ENCODE measurements at regions not wholly inside any gene's neighbourhood (a gene's known extent, or its start where the extent isn't known, plus 50 kb on each side); places are given as distances from the start of the nearest gene placed in this dataset.

GRCh38 chr1:193569983-193570269 is 383.5 kb upstream of the B3GALT2 start (continued):
- TF ChIP-seq, protein P1, sequence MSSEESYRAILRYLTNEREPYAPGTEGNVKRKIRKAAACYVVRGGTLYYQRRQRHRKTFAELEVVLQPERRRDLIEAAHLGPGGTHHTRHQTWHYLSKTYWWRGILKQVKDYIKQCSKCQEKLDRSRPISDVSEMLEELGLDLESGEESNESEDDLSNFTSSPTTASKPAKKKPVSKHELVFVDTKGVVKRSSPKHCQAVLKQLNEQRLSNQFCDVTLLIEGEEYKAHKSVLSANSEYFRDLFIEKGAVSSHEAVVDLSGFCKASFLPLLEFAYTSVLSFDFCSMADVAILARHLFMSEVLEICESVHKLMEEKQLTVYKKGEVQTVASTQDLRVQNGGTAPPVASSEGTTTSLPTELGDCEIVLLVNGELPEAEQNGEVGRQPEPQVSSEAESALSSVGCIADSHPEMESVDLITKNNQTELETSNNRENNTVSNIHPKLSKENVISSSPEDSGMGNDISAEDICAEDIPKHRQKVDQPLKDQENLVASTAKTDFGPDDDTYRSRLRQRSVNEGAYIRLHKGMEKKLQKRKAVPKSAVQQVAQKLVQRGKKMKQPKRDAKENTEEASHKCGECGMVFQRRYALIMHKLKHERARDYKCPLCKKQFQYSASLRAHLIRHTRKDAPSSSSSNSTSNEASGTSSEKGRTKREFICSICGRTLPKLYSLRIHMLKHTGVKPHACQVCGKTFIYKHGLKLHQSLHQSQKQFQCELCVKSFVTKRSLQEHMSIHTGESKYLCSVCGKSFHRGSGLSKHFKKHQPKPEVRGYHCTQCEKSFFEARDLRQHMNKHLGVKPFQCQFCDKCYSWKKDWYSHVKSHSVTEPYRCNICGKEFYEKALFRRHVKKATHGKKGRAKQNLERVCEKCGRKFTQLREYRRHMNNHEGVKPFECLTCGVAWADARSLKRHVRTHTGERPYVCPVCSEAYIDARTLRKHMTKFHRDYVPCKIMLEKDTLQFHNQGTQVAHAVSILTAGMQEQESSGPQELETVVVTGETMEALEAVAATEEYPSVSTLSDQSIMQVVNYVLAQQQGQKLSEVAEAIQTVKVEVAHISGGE (CRISPR knock-in tag; IDR thresholded peaks at IDR 0.05) = no peak
- TF ChIP-seq ZNF324 (CRISPR knock-in tag; IDR thresholded peaks at IDR 0.05) (no peak), MCM5 (IDR thresholded peaks at IDR 0.05; ENCODE audit: low read depth) (no peak), ATF3 (IDR thresholded peaks at IDR 0.05) (no peak), ATF3 (CRISPR knock-in tag; conservative IDR thresholded peaks at IDR 0.05) (no peak), TFAM (CRISPR knock-in tag; conservative IDR thresholded peaks at IDR 0.05) (no peak), ZNF551 (CRISPR knock-in tag; IDR thresholded peaks at IDR 0.05) (no peak), MIER1 (IDR thresholded peaks at IDR 0.05; ENCODE audit: low read depth) (no peak), MCM2 (IDR thresholded peaks at IDR 0.05; ENCODE audit: low read depth) (no peak)
- TF ChIP-seq, protein P2, sequence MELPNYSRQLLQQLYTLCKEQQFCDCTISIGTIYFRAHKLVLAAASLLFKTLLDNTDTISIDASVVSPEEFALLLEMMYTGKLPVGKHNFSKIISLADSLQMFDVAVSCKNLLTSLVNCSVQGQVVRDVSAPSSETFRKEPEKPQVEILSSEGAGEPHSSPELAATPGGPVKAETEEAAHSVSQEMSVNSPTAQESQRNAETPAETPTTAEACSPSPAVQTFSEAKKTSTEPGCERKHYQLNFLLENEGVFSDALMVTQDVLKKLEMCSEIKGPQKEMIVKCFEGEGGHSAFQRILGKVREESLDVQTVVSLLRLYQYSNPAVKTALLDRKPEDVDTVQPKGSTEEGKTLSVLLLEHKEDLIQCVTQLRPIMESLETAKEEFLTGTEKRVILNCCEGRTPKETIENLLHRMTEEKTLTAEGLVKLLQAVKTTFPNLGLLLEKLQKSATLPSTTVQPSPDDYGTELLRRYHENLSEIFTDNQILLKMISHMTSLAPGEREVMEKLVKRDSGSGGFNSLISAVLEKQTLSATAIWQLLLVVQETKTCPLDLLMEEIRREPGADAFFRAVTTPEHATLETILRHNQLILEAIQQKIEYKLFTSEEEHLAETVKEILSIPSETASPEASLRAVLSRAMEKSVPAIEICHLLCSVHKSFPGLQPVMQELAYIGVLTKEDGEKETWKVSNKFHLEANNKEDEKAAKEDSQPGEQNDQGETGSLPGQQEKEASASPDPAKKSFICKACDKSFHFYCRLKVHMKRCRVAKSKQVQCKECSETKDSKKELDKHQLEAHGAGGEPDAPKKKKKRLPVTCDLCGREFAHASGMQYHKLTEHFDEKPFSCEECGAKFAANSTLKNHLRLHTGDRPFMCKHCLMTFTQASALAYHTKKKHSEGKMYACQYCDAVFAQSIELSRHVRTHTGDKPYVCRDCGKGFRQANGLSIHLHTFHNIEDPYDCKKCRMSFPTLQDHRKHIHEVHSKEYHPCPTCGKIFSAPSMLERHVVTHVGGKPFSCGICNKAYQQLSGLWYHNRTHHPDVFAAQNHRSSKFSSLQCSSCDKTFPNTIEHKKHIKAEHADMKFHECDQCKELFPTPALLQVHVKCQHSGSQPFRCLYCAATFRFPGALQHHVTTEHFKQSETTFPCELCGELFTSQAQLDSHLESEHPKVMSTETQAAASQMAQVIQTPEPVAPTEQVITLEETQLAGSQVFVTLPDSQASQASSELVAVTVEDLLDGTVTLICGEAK (IDR thresholded peaks at IDR 0.05) = no peak
- TF ChIP-seq, protein P2 (CRISPR knock-in tag; IDR thresholded peaks at IDR 0.05) = no peak

Data from K562 (cell line).